NCI-H774 (cell line): ENCODE measurements at regions not wholly inside any gene's neighbourhood (a gene's known extent, or its start where the extent isn't known, plus 50 kb on each side); places are given as distances from the start of the nearest gene placed in this dataset.
"Not testable (repeated sequence)": the region's sequence is repeated elsewhere in the genome, so short reads cannot be mapped to it uniquely, and the experiment has no call there.

Experiments used
- DNase-seq: peaks from one replicate; lab custom pipeline; 2025; lab: John Stamatoyannopoulos, UW

- no peak for DNase-seq
Observed at GRCh38 chr3:147153830-147154539, 252.4 kb downstream of the ZIC4 start.

- DNase-seq = no peak
Observed at GRCh38 chr3:147152476-147152875, 253.9 kb downstream of the ZIC4 start.

- DNase-seq = no peak
Observed at GRCh38 chr3:147141516-147142288, 264.6 kb downstream of the ZIC4 start.

- DNase-seq = no peak
Observed at GRCh38 chr3:147139341-147139740, 267.0 kb downstream of the ZIC4 start.

- no peak for DNase-seq
Observed at GRCh38 chr3:147132168-147132567, 274.2 kb downstream of the ZIC4 start.

GRCh38 chr3:147130461-147130860 lies 275.9 kb downstream of the ZIC4 start:
- DNase-seq = no peak

- no peak for DNase-seq
Observed at GRCh38 chr3:147129665-147130064, 276.7 kb downstream of the ZIC4 start.

- no peak for DNase-seq
Observed at GRCh38 chr3:147122350-147122749, 284.0 kb downstream of the ZIC4 start.

GRCh38 chr3:147119989-147120388 lies 286.4 kb downstream of the ZIC4 start:
- no peak for DNase-seq

GRCh38 chr3:147119346-147119745 lies 287.0 kb downstream of the ZIC4 start:
- DNase-seq = no peak

GRCh38 chr3:147118611-147119010 lies 287.7 kb downstream of the ZIC4 start:
- no peak for DNase-seq

- no peak for DNase-seq
Observed at GRCh38 chr3:147117631-147118030, 288.7 kb downstream of the ZIC4 start.

- DNase-seq = no peak
Observed at GRCh38 chr3:147113293-147114044, 292.9 kb downstream of the ZIC4 start.

GRCh38 chr3:147099076-147099475 lies 307.3 kb downstream of the ZIC4 start:
- no peak for DNase-seq

GRCh38 chr3:147090461-147090860 lies 315.9 kb downstream of the ZIC4 start:
- no peak for DNase-seq

- DNase-seq = no peak
Observed at GRCh38 chr3:147089286-147089685, 317.1 kb downstream of the ZIC4 start.

GRCh38 chr3:147059500-147059899 lies 346.8 kb downstream of the ZIC4 start:
- DNase-seq = not testable (repeated sequence)

- no peak for DNase-seq
Observed at GRCh38 chr3:147049821-147050220, 356.5 kb downstream of the ZIC4 start.

GRCh38 chr3:147049305-147049704 lies 357.0 kb downstream of the ZIC4 start:
- no peak for DNase-seq

GRCh38 chr3:147046916-147047315 lies 359.4 kb downstream of the ZIC4 start:
- DNase-seq = no peak

GRCh38 chr3:147038481-147038880 lies 367.9 kb downstream of the ZIC4 start:
- no peak for DNase-seq

GRCh38 chr3:147034359-147034758 lies 372.0 kb downstream of the ZIC4 start:
- no peak for DNase-seq

- peak; percentile 43 for DNase-seq
Observed at GRCh38 chr3:147030274-147030673, 376.1 kb downstream of the ZIC4 start.
